ENCODE measurements at regions not wholly inside any gene's neighbourhood (a gene's known extent, or its start where the extent isn't known, plus 50 kb on each side); places are given as distances from the start of the nearest gene placed in this dataset.
"Not testable (repeated sequence)": the region's sequence is repeated elsewhere in the genome, so short reads cannot be mapped to it uniquely, and the experiment has no call there.

DNA sequence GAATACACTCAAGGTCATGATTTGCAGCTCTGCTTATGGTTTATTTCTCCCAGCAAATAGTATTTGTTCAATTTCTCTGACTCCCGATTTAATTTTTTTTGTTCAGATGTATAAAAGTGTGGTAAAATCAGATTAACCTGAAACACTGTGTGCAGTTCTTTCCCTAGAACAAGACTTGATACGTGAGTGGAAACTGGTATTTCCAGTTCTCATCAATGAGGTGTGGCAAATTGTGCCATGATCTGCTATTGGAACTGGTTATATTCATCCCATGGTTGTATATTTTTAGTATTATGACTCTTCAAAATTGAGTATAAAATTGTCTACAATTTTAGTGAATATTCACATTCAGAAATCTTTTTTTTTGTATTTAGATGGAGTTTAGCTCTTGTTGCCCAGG is 76.8 kb upstream of the IVNS1ABP start:
- no peak for DNase-seq

GRCh38 chr1:185393205-185393604 is 76.2 kb upstream of the IVNS1ABP start:
- no peak for DNase-seq

- DNase-seq, result no peak
Observed at GRCh38 chr1:185388815-185389214, 71.8 kb upstream of the IVNS1ABP start.

DNA sequence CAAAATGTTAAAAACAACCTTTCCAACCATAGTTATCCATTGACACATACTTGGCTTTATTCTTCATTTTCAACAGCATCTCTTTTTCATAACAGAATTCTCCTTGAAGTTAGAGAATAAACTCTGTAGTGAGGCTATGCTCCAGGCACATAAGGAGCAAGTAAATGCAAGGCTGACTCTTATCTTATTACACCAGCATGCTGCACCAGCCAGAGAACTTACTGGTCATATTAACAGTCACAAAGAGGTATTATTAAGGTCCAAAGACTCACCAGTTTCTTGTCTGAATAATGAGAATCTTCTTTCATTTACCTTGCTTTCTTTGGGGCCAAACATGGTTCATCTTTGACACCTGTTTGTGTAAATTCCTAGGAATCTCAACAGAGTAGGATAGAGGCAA is 71.3 kb upstream of the IVNS1ABP start:
- no peak for DNase-seq

GRCh38 chr1:185385991-185386390 is 68.9 kb upstream of the IVNS1ABP start:
- no peak for DNase-seq

GRCh38 chr1:185383805-185384204 is 66.8 kb upstream of the IVNS1ABP start:
- not testable (repeated sequence) for DNase-seq

DNA sequence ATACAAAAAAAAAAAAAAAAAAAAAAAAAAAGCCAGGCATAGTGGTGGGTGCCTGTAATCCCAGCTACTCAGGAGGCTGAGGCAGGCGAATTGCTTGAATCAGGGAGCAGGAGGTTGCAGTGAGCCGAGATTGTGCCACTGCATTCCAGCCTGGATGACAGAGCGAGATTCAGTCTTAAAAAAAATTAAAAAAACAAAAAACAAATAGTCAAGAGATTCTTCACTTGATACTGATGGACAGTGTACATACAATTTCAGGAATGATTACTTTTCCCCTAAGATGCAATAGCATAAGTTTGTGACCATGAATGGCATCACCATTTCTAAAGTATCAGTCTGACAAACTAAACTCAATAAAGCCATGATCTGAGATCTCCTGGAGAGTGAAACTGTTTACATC is 60.8 kb upstream of the IVNS1ABP start:
- DNase-seq, result no peak

- DNase-seq, result no peak
Observed at GRCh38 chr1:185376840-185377635, 60.0 kb upstream of the IVNS1ABP start.

GRCh38 chr1:185376288-185376687 is 59.2 kb upstream of the IVNS1ABP start:
- DNase-seq, result no peak

- no peak for DNase-seq
Observed at GRCh38 chr1:185375583-185375982, 58.5 kb upstream of the IVNS1ABP start.

DNA sequence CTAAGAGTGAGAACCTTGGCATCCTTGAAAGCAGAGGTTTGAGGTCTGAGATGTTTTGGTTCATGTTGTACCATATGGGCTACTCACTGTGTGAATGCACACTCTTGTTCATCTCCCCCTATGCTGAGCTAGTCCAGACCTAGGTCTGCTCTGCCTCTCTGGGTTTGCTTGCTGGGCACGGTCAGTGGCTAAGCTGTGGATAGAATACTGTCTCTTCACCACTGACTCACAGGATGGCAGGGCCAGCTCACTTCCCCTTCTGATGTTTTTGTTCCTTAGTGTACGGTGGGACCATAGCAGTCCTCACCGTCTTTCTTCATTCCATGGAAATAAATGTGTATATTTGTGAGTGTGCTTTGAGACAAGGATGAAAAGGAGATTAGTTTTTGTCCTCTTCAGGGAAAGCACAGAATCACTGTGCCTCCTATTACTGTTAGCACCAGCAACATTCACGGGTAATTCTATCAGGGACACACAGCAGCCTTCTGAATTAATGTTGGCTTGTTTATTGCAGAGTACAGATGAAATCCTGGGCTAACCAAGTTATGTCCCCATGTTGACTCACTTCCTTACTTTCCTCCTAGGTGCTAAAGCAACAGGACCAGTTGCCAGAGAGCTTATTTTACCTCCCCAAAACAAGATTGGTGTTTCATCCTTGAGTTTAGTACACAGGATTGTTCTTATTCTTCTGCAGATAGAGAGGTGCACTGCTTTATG is 56.9 kb upstream of the IVNS1ABP start:
- peak; percentile 26 for DNase-seq

DNA sequence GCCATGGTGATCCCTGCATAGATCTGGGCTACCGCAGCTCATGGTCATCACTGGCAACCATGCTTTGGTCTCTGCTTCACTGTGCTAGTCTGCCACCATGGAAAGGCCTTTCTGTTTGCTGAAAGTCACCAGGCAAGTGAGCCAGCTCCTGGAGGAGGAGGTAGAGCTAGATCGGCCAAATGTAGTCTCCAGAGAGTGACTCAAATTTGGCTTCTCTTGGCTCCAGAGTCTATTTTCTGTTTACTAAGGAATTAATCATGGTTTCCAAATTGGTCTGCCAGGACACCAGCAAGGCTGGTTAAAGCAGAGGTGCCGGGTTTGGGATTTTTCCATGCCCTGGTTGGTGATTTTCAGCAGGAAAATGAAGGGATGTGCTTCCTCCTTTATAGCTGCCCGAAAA is 52.7 kb upstream of the IVNS1ABP start:
- no peak for DNase-seq

DNA sequence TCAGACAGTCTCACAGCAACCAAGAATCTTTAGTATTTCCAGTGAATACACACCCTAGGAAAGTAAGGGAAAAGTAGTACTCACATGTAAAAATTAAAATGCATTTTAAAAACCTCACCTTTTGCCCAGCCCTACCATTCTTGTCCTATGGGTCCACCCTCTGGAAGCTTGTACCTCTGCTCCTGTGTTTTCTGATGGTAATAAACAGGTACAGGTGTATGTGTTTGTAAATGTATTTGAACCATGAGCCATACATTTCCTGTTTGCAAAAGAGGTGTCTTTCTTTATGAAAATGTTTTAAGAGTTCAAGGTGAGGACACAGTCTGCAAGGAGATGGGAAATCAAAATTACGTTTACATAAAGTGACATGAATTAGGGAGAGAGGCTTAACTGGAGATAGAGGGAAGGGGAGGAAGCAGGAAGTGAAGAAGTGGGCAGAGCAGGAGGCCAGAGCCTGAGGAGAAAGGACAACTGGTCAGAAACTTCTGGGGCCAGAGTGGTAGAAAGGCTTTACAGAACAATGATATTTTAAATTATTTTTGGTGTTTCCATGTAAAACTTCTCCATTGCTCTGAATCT is 52.0 kb upstream of the IVNS1ABP start:
- no peak for DNase-seq

DNA sequence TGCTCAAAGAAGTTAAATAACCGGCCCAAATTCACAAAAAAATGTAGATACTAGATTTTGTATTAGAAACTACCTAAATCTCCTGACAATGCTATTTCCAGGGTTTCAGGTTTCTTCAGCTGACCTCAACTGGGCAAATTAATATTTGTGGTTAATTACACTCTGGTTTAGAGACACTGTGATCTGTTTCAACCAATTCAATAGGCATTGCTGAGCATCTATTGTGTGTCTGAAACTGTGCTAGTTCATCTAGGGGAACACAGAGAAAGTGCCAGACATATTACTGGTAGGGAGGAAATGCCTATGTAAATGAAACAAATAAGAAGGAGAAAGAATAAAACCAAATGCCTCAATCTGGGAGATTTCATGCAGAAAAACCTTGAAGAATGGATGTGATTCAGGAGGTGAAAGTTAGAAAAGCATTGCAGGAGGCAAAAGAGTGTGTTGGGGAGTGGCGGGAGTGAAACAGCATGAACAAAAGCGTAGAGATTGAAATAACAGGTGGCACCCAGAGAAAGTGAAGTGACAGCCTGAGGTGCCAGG is 51.3 kb upstream of the IVNS1ABP start:
- no peak for DNase-seq

DNA sequence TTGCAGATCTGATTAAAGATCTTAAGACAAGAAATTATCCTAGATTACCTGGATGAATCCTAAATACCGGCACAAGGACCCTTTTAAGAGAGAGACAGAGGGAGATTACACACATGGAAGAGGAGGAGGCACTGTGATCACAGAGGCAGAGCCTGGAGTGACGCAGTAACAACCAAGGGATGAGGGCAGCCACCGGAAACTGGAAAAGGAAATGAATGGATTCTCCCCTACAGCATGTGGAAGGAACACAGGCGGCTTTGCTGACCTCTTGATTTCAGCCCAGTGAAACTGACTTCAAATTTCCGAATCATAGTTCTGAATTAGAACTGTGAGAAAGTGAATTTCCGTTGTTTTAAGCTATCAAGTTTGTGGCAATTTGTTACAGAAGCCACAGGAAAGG is 50.2 kb upstream of the IVNS1ABP start:
- no peak for DNase-seq
